Thoracic aorta (tissue), 2 donors: ENCODE measurements at regions not wholly inside any gene's neighbourhood (a gene's known extent, or its start where the extent isn't known, plus 50 kb on each side); places are given as distances from the start of the nearest gene placed in this dataset.

Experiments used
- ATAC-seq: fragments of 150-250 bp; one replicate; pipeline ENCODE4 v1.8.0; 2017; ENCODE audit warnings: low read depth; ENCODE audit not compliant: insufficient number of reproducible peaks, low FRiP score
- DNase-seq: peaks from one replicate; pipeline ENCODE4 v3.0.0-alpha.2; 2020; ENCODE audit warnings: low spot score
- H3K27ac ChIP-seq, 2 donors: fragments of 200-600 bp; sonication (generic); 1 replicate in 1 of 2; 2 replicates in 1 of 2; pipeline ENCODE4 v1.5.1; 2016; ENCODE audit warnings: mild to moderate bottlenecking in 2 of 2, moderate library complexity in 2 of 2
- H3K27me3 ChIP-seq: fragments of 200-600 bp; sonication (generic); replicated peaks from 2 replicates; pipeline ENCODE4 v1.6.0; 2016; ENCODE audit warnings: mild to moderate bottlenecking; ENCODE audit not compliant: insufficient read depth
- H3K36me3 ChIP-seq: fragments of 200-600 bp; sonication (generic); one replicate; pipeline ENCODE4 v1.5.1; 2016
- H3K4me1 ChIP-seq, 2 donors: fragments of 200-600 bp; sonication (generic); 1 replicate in 1 of 2; 2 replicates in 1 of 2; pipeline versions ENCODE4 v1.5.1 to v1.6.0; 2016; ENCODE audit warnings: low read depth in 2 of 2, mild to moderate bottlenecking in 1 of 2; ENCODE audit not compliant: control insufficient read depth in 1 of 2
- H3K4me3 ChIP-seq: fragments of 200-600 bp; sonication (generic); 2 replicates; pipeline ENCODE4 v1.5.1; 2016; ENCODE audit warnings: mild to moderate bottlenecking
- H3K9me3 ChIP-seq: fragments of 200-600 bp; sonication (generic); 2 replicates; pipeline ENCODE4 v1.5.1; 2016
- CTCF ChIP-seq: fragments of 200-600 bp; sonication (generic); IDR thresholded peaks from one replicate; pipeline ENCODE4 v1.5.1; 2019; ENCODE audit warnings: antibody characterized with exemption

- Histone ChIP-seq H3K4me3 (no peak overlapping the region), H3K27ac (no peak overlapping the region), H3K4me1 (peaks cover 3 to 16% of the 10 kb centered on the region in 2 donors), H3K27me3 (no peaks in the 10 kb centered on the region), H3K9me3 (no peaks in the 10 kb centered on the region), H3K36me3 (no peaks in the 10 kb centered on the region)
- no peak for TF ChIP-seq CTCF
- no peak for DNase-seq
- ATAC-seq, result no peak
Measured at GRCh38 chr22:27066856-27067255, 409.5 kb downstream of the MIAT start.

GRCh38 chr22:27068121-27068520, 410.7 kb downstream of the MIAT start:
- Histone ChIP-seq H3K9me3 (no peaks in the 10 kb centered on the region), H3K4me3 (no peak overlapping the region), H3K27me3 (no peaks in the 10 kb centered on the region), H3K36me3 (no peaks in the 10 kb centered on the region), H3K27ac (no peak overlapping the region), H3K4me1 (peaks cover 3 to 12% of the 10 kb centered on the region in 2 donors)
- ATAC-seq (no peak), DNase-seq (no peak)
- no peak for TF ChIP-seq CTCF

- Histone ChIP-seq H3K27me3 (no peaks in the 10 kb centered on the region), H3K4me1 (peaks cover 0 to 11% of the 10 kb centered on the region in 2 donors), H3K9me3 (no peaks in the 10 kb centered on the region), H3K36me3 (no peaks in the 10 kb centered on the region), H3K4me3 (no peak overlapping the region), H3K27ac (no peak overlapping the region)
- ATAC-seq (no peak), DNase-seq (no peak)
- no peak for TF ChIP-seq CTCF
Measured at GRCh38 chr22:27070594-27070993, 413.2 kb downstream of the MIAT start.

GRCh38 chr22:27073601-27074425, 416.4 kb downstream of the MIAT start:
- Histone ChIP-seq H3K4me1 (peaks cover 0 to 11% of the 10 kb centered on the region in 2 donors), H3K27ac (no peak overlapping the region), H3K4me3 (no peak overlapping the region), H3K9me3 (no peaks in the 10 kb centered on the region), H3K36me3 (no peaks in the 10 kb centered on the region), H3K27me3 (no peaks in the 10 kb centered on the region)
- DNase-seq, result no peak
- ATAC-seq, result no peak
- no peak for TF ChIP-seq CTCF

- no peak for DNase-seq
- TF ChIP-seq CTCF, result no peak
- H3K4me1 ChIP-seq, result peaks cover 0 to 11% of the 10 kb centered on the region in 2 donors
- ATAC-seq, result no peak
- no peak overlapping the region for H3K27ac ChIP-seq
- no peaks in the 10 kb centered on the region for H3K27me3 ChIP-seq
- H3K36me3 ChIP-seq, result no peaks in the 10 kb centered on the region
- no peak overlapping the region for H3K4me3 ChIP-seq
- no peaks in the 10 kb centered on the region for H3K9me3 ChIP-seq
Measured at GRCh38 chr22:27075028-27075678, 417.8 kb downstream of the MIAT start.
